PC-9 (cell line): ENCODE measurements at regions not wholly inside any gene's neighbourhood (a gene's known extent, or its start where the extent isn't known, plus 50 kb on each side); places are given as distances from the start of the nearest gene placed in this dataset.

Experiments used
- BruUV-seq: library from RNA; stranded (reverse); fragments of 400-500 nt; replicated peaks from 2 replicates; lab custom pipeline; 2021; lab: Mats Ljungman, UMichigan
- CTCF ChIA-PET: fragments of 300-600 bp; sonication (Branson Sonifier 250); formaldehyde crosslinking; loops from one replicate; lab custom pipeline; 2022; ENCODE audit warnings: antibody characterized with exemption; lab: Charles Lee
- POLR2A ChIA-PET: fragments of 300-600 bp; sonication (Branson Sonifier 250); formaldehyde crosslinking; loops from one replicate; lab custom pipeline; 2022; ENCODE audit warnings: antibody characterized with exemption; ENCODE audit not compliant: unreplicated experiment; lab: Charles Lee
- DNase-seq, 2 experiments: peaks; one replicate each; pipeline versions ENCODE4 v3.0.0 to v3.0.0-alpha.2; 2015 to 2022; ENCODE audit warnings: mixed read lengths in 1 of 2
- H2AFZ ChIP-seq: fragments of 200-600 bp; sonication (generic); 2 replicates; pipeline ENCODE4 v1.8.1; 2017; ENCODE audit warnings: antibody characterized with exemption
- H3F3A ChIP-seq: fragments of 200-600 bp; sonication (generic); 2 replicates; pipeline ENCODE4 v1.8.1; 2017; ENCODE audit warnings: antibody characterized with exemption, mild to moderate bottlenecking, low read depth; ENCODE audit not compliant: insufficient read depth
- H3K27ac ChIP-seq: fragments of 200-600 bp; sonication (generic); 2 replicates; pipeline ENCODE4 v1.6.1; 2016; ENCODE audit warnings: mixed run types
- H3K27me3 ChIP-seq: fragments of 200-600 bp; sonication (generic); 2 replicates; pipeline ENCODE4 v1.6.1; 2016; ENCODE audit warnings: low read depth, mixed run types; ENCODE audit not compliant: insufficient read depth
- H3K36me3 ChIP-seq: fragments of 200-600 bp; sonication (generic); 2 replicates; pipeline ENCODE4 v1.6.1; 2016; ENCODE audit warnings: low read depth, mixed run types
- H3K4me1 ChIP-seq: fragments of 200-600 bp; sonication (generic); replicated peaks from 2 replicates; pipeline ENCODE4 v1.6.1; 2016; ENCODE audit warnings: mixed run types; ENCODE audit not compliant: insufficient read depth
- H3K4me2 ChIP-seq: fragments of 200-600 bp; sonication (generic); 2 replicates; pipeline ENCODE4 v1.6.1; 2017; ENCODE audit warnings: mixed run types
- H3K4me3 ChIP-seq: fragments of 200-600 bp; sonication (generic); 2 replicates; pipeline ENCODE4 v1.6.1; 2016; ENCODE audit warnings: mixed run types
- H3K79me2 ChIP-seq: fragments of 200-600 bp; sonication (generic); 2 replicates; pipeline ENCODE4 v1.6.1; 2017; ENCODE audit warnings: low read depth, mixed run types
- H3K9me2 ChIP-seq: fragments of 200-600 bp; sonication (generic); 2 replicates; pipeline ENCODE4 v1.8.1; 2017; ENCODE audit warnings: mild to moderate bottlenecking; ENCODE audit not compliant: insufficient read depth
- H3K9me3 ChIP-seq: fragments of 200-600 bp; sonication (generic); 2 replicates; pipeline ENCODE4 v1.8.1; 2016; ENCODE audit warnings: low read depth; ENCODE audit not compliant: insufficient read depth
- H4K20me1 ChIP-seq: fragments of 200-600 bp; sonication (generic); 2 replicates; pipeline ENCODE4 v1.8.1; 2017; ENCODE audit not compliant: insufficient read depth
- CTCF ChIP-seq: fragments of 200-600 bp; sonication (generic); conservative IDR thresholded peaks from 2 replicates; pipeline ENCODE4 v1.6.1; 2017; ENCODE audit warnings: mixed run types, antibody characterized with exemption, mild to moderate bottlenecking, moderate library complexity
- EZH2 ChIP-seq: fragments of 200-600 bp; sonication (generic); IDR thresholded peaks from 2 replicates; pipeline ENCODE4 v1.8.0; 2017; ENCODE audit warnings: antibody characterized with exemption, low read depth
- intact Hi-C: fragments of 100-400 bp; cut with micrococcal nuclease; formaldehyde crosslinking; loops from one replicate; pipeline ENCODE4 v1.10.0; 2022; ENCODE audit not compliant: unreplicated experiment

GRCh38 chr5:5540065-5540464, 117.6 kb downstream of the ICE1 start:
- no peak for DNase-seq
- no TSS peak for BruUV-seq

More at GRCh38 chr5:5540065-5540464, 117.6 kb downstream of the ICE1 start:
- ChIA-PET POLR2A (no interaction called here), CTCF (no interaction called here)
- no peak overlapping the region for H3K27ac ChIP-seq
- intact Hi-C loops: no loop called here
- no peaks in the 10 kb centered on the region for H3K4me1 ChIP-seq
- H3K4me3 ChIP-seq: no peak overlapping the region
- no peaks in the 10 kb centered on the region for H3F3A ChIP-seq
- H3K36me3 ChIP-seq: no peaks in the 10 kb centered on the region
- no peaks in the 10 kb centered on the region for H3K79me2 ChIP-seq
- no peaks in the 10 kb centered on the region; the same call in 1 of the 2 replicates for H4K20me1 ChIP-seq
- peaks cover 87% of the 10 kb centered on the region for H3K27me3 ChIP-seq
- H2AFZ ChIP-seq: no peak overlapping the region
- no peak overlapping the region for H3K4me2 ChIP-seq
- TF ChIP-seq CTCF (no peak), EZH2 (no peak)
- H3K9me2 ChIP-seq: no peaks in the 10 kb centered on the region
- H3K9me3 ChIP-seq: no peaks in the 10 kb centered on the region
